H1 (cell line): ENCODE measurements at regions not wholly inside any gene's neighbourhood (a gene's known extent, or its start where the extent isn't known, plus 50 kb on each side); places are given as distances from the start of the nearest gene placed in this dataset.

Experiments used
- CTCF ChIA-PET: fragments of 300-600 bp; sonication (Branson Sonifier 250); formaldehyde crosslinking; loops from one replicate; lab custom pipeline; 2021; ENCODE audit not compliant: partially characterized antibody; lab: Charles Lee
- POLR2A ChIA-PET: fragments of 300-600 bp; sonication (Branson Sonifier 250); formaldehyde crosslinking; loops from one replicate; lab custom pipeline; 2021; ENCODE audit warnings: inconsistent platforms; ENCODE audit not compliant: partially characterized antibody; lab: Charles Lee
- DNase-seq, 2 experiments: peaks; one replicate each; pipeline versions ENCODE4 v3.0.0 to v3.0.0-alpha.2; 2010 to 2022; ENCODE audit warnings: low spot score in 2 of 2, low read depth in 1 of 2, mixed read lengths in 1 of 2
- FAIRE-seq: peaks from 2 replicates; lab custom pipeline; 2011; peaks lifted over from hg19 to GRCh38; lab: Jason Lieb, UNC
- H2AFZ ChIP-seq: 2 replicates; pipeline ENCODE4 v1.8.1; 2012; ENCODE audit warnings: low read length, inconsistent platforms
- H2AK5ac ChIP-seq: 2 replicates; pipeline ENCODE4 v1.6.1; 2013; ENCODE audit warnings: low read depth, low read length
- H2BK120ac ChIP-seq: replicated peaks from 2 replicates; pipeline ENCODE3; 2013; ENCODE audit warnings: low read depth, low read length, inconsistent platforms
- H2BK12ac ChIP-seq: 2 replicates; pipeline ENCODE4 v1.6.1; 2013; ENCODE audit warnings: low read depth, low read length
- H2BK15ac ChIP-seq: 2 replicates; pipeline ENCODE4 v1.6.1; 2013; ENCODE audit warnings: low read length
- H2BK20ac ChIP-seq: 2 replicates; pipeline ENCODE4 v1.6.1; 2013; ENCODE audit warnings: low read length
- H2BK5ac ChIP-seq: 2 replicates; pipeline ENCODE4 v1.6.1; 2013; ENCODE audit warnings: low read depth, low read length
- H3K14ac ChIP-seq: 2 replicates; pipeline ENCODE4 v1.6.1; 2013; ENCODE audit warnings: inconsistent platforms; ENCODE audit not compliant: insufficient read length
- H3K18ac ChIP-seq: 2 replicates; pipeline ENCODE4 v1.6.1; 2013; ENCODE audit warnings: low read length; ENCODE audit errors: extremely low read depth
- H3K23ac ChIP-seq: 2 replicates; pipeline ENCODE4 v1.6.1; 2013; ENCODE audit warnings: inconsistent platforms; ENCODE audit not compliant: insufficient read length
- H3K23me2 ChIP-seq: 2 replicates; pipeline ENCODE4 v1.6.1; 2013; ENCODE audit warnings: low read depth, low read length
- H3K27ac ChIP-seq: 2 replicates; pipeline ENCODE4 v1.6.1; 2011; ENCODE audit warnings: low read depth, low read length, inconsistent platforms
- H3K27me3 ChIP-seq, 4 experiments: replicated peaks in 1 of 4; 1 replicate in 1 of 4; 2 replicates in 3 of 4; pipeline versions ENCODE4 v1.6.1 to v1.8.1; 2011 to 2013; ENCODE audit warnings: low read length in 3 of 4, mild to moderate bottlenecking in 3 of 4, inconsistent platforms in 2 of 4, mixed read lengths in 2 of 4, moderate library complexity in 1 of 4; ENCODE audit not compliant: control insufficient read depth in 3 of 4, insufficient read depth in 3 of 4; ENCODE audit errors: extremely low read depth in 1 of 4
- H3K36me3 ChIP-seq, 4 experiments: 2 replicates each; pipeline versions ENCODE4 v1.6.1 to v1.8.1; 2011 to 2013; ENCODE audit warnings: mild to moderate bottlenecking in 4 of 4, low read length in 3 of 4, moderate library complexity in 2 of 4, control low read depth in 1 of 4, inconsistent platforms in 1 of 4; ENCODE audit not compliant: insufficient read depth in 4 of 4, control insufficient read depth in 2 of 4
- H3K4ac ChIP-seq: replicated peaks from 2 replicates; pipeline ENCODE3; 2013; ENCODE audit warnings: low read length, low read depth, mixed read lengths, inconsistent platforms; ENCODE audit not compliant: insufficient read length
- H3K4me1 ChIP-seq, 4 experiments: replicated peaks in 1 of 4; 1 replicate in 1 of 4; 2 replicates in 3 of 4; pipeline versions ENCODE4 v1.6.1 to v1.8.1; 2011 to 2013; ENCODE audit warnings: low read length in 3 of 4, inconsistent platforms in 2 of 4, mixed read lengths in 1 of 4; ENCODE audit not compliant: insufficient read depth in 4 of 4, control insufficient read depth in 3 of 4
- H3K4me2 ChIP-seq, 2 experiments: 2 replicates each; pipeline versions ENCODE4 v1.6.1 to v1.8.1; 2011 to 2013; ENCODE audit warnings: low read depth in 2 of 2, low read length in 2 of 2, control low read depth in 1 of 2, inconsistent platforms in 1 of 2, mild to moderate bottlenecking in 1 of 2; ENCODE audit not compliant: insufficient read depth in 1 of 2
- H3K4me3 ChIP-seq, 4 experiments: fragments of 200-600, 300-600 bp in 1 of 4; sonication (generic), shearing (Covaris generic), sonication (Bioruptor Twin) in 1 of 4; 2 replicates each; pipeline versions ENCODE4 v1.5.1 to v1.8.1; 2011 to 2016; ENCODE audit warnings: low read length in 4 of 4, low read depth in 3 of 4, control low read depth in 2 of 4, inconsistent platforms in 2 of 4, mild to moderate bottlenecking in 2 of 4, mixed read lengths in 1 of 4, moderate library complexity in 1 of 4; ENCODE audit not compliant: insufficient read depth in 2 of 4; ENCODE audit errors: extremely low read depth in 1 of 4
- H3K56ac ChIP-seq: replicated peaks from 2 replicates; pipeline ENCODE3; 2013; ENCODE audit warnings: low read depth, mild to moderate bottlenecking, mixed read lengths, low read length, inconsistent platforms; ENCODE audit not compliant: insufficient read length
- H3K79me1 ChIP-seq: 2 replicates; pipeline ENCODE4 v1.6.1; 2013; ENCODE audit warnings: low read depth, low read length, control low read depth
- H3K79me2 ChIP-seq, 2 experiments: 2 replicates each; pipeline versions ENCODE4 v1.6.1 to v1.8.1; 2012 to 2013; ENCODE audit warnings: low read length in 2 of 2, mild to moderate bottlenecking in 2 of 2, inconsistent platforms in 1 of 2; ENCODE audit not compliant: insufficient read depth in 2 of 2, control insufficient read depth in 1 of 2
- H3K9ac ChIP-seq, 4 experiments: replicated peaks in 1 of 4; 1 replicate in 1 of 4; 2 replicates in 3 of 4; pipeline versions ENCODE4 v1.6.1 to v1.8.1; 2011 to 2013; ENCODE audit warnings: low read depth in 3 of 4, low read length in 3 of 4, control low read depth in 2 of 4, mild to moderate bottlenecking in 2 of 4, moderate library complexity in 2 of 4, inconsistent platforms in 1 of 4; ENCODE audit errors: extremely low read depth in 1 of 4
- H3K9me3 ChIP-seq, 2 experiments: 2 replicates each; pipeline versions ENCODE4 v1.6.1 to v1.8.1; 2012 to 2013; ENCODE audit warnings: mild to moderate bottlenecking in 2 of 2, moderate library complexity in 2 of 2, control low read depth in 1 of 2, inconsistent platforms in 1 of 2, low read depth in 1 of 2, low read length in 1 of 2, mixed read lengths in 1 of 2; ENCODE audit not compliant: insufficient read depth in 2 of 2
- H4K20me1 ChIP-seq, 2 experiments: replicated peaks in 1 of 2; 2 replicates each; pipeline versions ENCODE3 to v1.8.1; 2011 to 2013; ENCODE audit warnings: inconsistent platforms in 2 of 2, low read length in 2 of 2, mild to moderate bottlenecking in 1 of 2; ENCODE audit not compliant: insufficient read depth in 2 of 2, control insufficient read depth in 1 of 2
- H4K5ac ChIP-seq: 2 replicates; pipeline ENCODE4 v1.6.1; 2013; ENCODE audit warnings: low read length, low read depth, mixed read lengths, inconsistent platforms; ENCODE audit not compliant: insufficient read length
- H4K8ac ChIP-seq: 2 replicates; pipeline ENCODE4 v1.8.0; 2013; ENCODE audit warnings: mild to moderate bottlenecking, moderate library complexity, low read length, inconsistent platforms; ENCODE audit not compliant: insufficient read depth; ENCODE audit errors: extremely low read depth
- H4K91ac ChIP-seq: replicated peaks from 2 replicates; pipeline ENCODE3; 2013; ENCODE audit warnings: low read length, mixed read lengths, inconsistent platforms; ENCODE audit not compliant: insufficient read length
- CBX8 ChIP-seq: fragments of 300-800, 300-1000 bp; sonication (generic); IDR thresholded peaks from 2 replicates; pipeline ENCODE4 v1.7.1; 2016; ENCODE audit warnings: low read depth, low read length, borderline replicate concordance
- CEBPB ChIP-seq: IDR thresholded peaks from 2 replicates; pipeline ENCODE4 v1.6.1; 2012; ENCODE audit warnings: low read depth, low read length
- CHD1 ChIP-seq: IDR thresholded peaks from 2 replicates; pipeline ENCODE4 v1.6.1; 2012; ENCODE audit warnings: low read depth, low read length, improper control_type of control experiment
- EGR1 ChIP-seq: IDR thresholded peaks from 2 replicates; pipeline ENCODE4 v1.6.1; 2011; ENCODE audit warnings: low read depth, low read length, borderline replicate concordance
- EP300 ChIP-seq, 2 experiments: IDR thresholded peaks; 1 replicate in 1 of 2; 2 replicates in 1 of 2; pipeline ENCODE4 v1.6.1; 2011 to 2012; ENCODE audit warnings: low read depth in 2 of 2, low read length in 2 of 2, mild to moderate bottlenecking in 2 of 2, borderline replicate concordance in 1 of 2, inconsistent platforms in 1 of 2, moderate library complexity in 1 of 2
- EZH2 ChIP-seq: fragments of 200-600 bp; sonication (generic); IDR thresholded peaks from 2 replicates; pipeline ENCODE4 v1.7.1; 2012; ENCODE audit warnings: low read depth, mild to moderate bottlenecking, moderate library complexity, low read length, inconsistent platforms; ENCODE audit not compliant: severe bottlenecking
- HDAC2 ChIP-seq, 2 experiments: fragments of 300-600 bp in 1 of 2; sonication (generic) in 1 of 2; IDR thresholded peaks; 2 replicates each; pipeline ENCODE4 v1.6.1; 2011 to 2012; ENCODE audit warnings: low read depth in 2 of 2, low read length in 2 of 2, mild to moderate bottlenecking in 2 of 2, moderate library complexity in 2 of 2, borderline replicate concordance in 1 of 2, inconsistent platforms in 1 of 2
- KDM5A ChIP-seq: fragments of 200-600 bp; IDR thresholded peaks from 2 replicates; pipeline ENCODE4 v1.7.1; 2012; ENCODE audit warnings: mild to moderate bottlenecking, low read length, inconsistent platforms, mixed read lengths
- PHF8 ChIP-seq: fragments of 200-600 bp; sonication (generic); conservative IDR thresholded peaks from 2 replicates; pipeline ENCODE4 v1.7.1; 2012; ENCODE audit warnings: low read depth, mild to moderate bottlenecking, inconsistent platforms, low read length, moderate library complexity
- SIRT6 ChIP-seq: IDR thresholded peaks from one replicate; pipeline ENCODE4 v1.7.1; 2012; ENCODE audit warnings: low read length, inconsistent platforms
- SP1 ChIP-seq: IDR thresholded peaks from 2 replicates; pipeline ENCODE4 v1.6.1; 2011; ENCODE audit warnings: low read depth, low read length
- SP2 ChIP-seq: IDR thresholded peaks from 2 replicates; pipeline ENCODE4 v1.6.1; 2012; ENCODE audit warnings: mild to moderate bottlenecking, low read length, inconsistent platforms
- SRF ChIP-seq: IDR thresholded peaks from 2 replicates; pipeline ENCODE4 v1.6.1; 2011; ENCODE audit warnings: mild to moderate bottlenecking, low read depth, low read length, moderate library complexity
- TAF7 ChIP-seq: optimal IDR thresholded peaks from 2 replicates; pipeline ENCODE3; 2011; ENCODE audit warnings: low read depth, mild to moderate bottlenecking, inconsistent platforms, low read length, moderate library complexity, borderline replicate concordance

DNA sequence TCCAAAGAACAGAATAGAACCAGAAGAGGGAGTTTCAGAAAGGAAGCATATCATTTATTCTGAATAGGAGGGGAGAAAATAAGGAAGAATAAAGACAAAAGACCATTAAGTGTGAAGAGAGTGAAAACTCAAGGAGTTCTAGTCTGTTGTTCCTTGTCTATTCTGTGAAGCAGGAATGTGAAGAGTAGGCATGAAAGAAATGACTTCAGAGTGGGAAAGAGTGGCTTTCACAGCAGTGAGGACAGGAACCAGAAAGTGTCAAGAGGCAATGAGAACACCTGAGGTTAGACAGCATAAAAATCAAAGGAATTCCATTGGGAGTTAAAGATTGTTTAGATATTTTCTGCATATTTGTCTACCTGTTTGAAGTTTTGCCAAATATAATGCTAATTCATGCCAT, 768.8 kb upstream of the GRAMD2B start:
- TF ChIP-seq PHF8 (no peak), CEBPB (no peak), CBX8 (no peak), SRF (no peak), EP300 (IDR thresholded peaks at IDR 0.05; ENCODE audit: borderline replicate concordance in 1 of 2, low read depth in 2 of 2, low read length in 2 of 2) (no peak), SP1 (no peak), KDM5A (no peak), TAF7 (no peak), EGR1 (no peak), HDAC2 (IDR thresholded peaks at IDR 0.05; ENCODE audit: borderline replicate concordance in 1 of 2, low read depth in 2 of 2, low read length in 2 of 2) (no peak), SP2 (no peak), CHD1 (no peak), EZH2 (no peak), SIRT6 (no peak)
- CTCF ChIA-PET, result no interaction called here
- Histone ChIP-seq H3K14ac (no peak overlapping the region), H2BK20ac (no peak overlapping the region), H4K5ac (no peak overlapping the region), H2BK12ac (no peak overlapping the region), H3K18ac (no peak overlapping the region), H3K79me1 (no peaks in the 10 kb centered on the region), H4K8ac (no peak overlapping the region), H2AK5ac (no peak overlapping the region), H3K27ac (no peak overlapping the region), H3K23ac (no peak overlapping the region), H3K4me3 (no peak overlapping the region), H3K27me3 (peaks cover 0 to 1% (median 0%) of the 10 kb centered on the region in 4 experiments; a peak in 1 of 7 replicates), H3K79me2 (no peaks in the 10 kb centered on the region), H3K9me3 (no peaks in the 10 kb centered on the region), H4K91ac (no peak overlapping the region), H2BK15ac (no peak overlapping the region), H2BK120ac (no peak overlapping the region), H4K20me1 (no peaks in the 10 kb centered on the region), H2BK5ac (no peak overlapping the region), H3K4ac (no peak overlapping the region), H3K4me2 (no peak overlapping the region), H3K4me1 (peaks cover 0 to 4% (median 2%) of the 10 kb centered on the region in 4 experiments; a peak in 2 of 7 replicates), H3K9ac (no peak overlapping the region), H2AFZ (no peak overlapping the region), H3K23me2 (no peaks in the 10 kb centered on the region), H3K36me3 (no peaks in the 10 kb centered on the region), H3K56ac (no peak overlapping the region)
- FAIRE-seq (no peak), DNase-seq (no peak)
- POLR2A ChIA-PET, result no interaction called here
